ENCODE measurements at regions not wholly inside any gene's neighbourhood (a gene's known extent, or its start where the extent isn't known, plus 50 kb on each side); places are given as distances from the start of the nearest gene placed in this dataset.

GRCh38 chr22:22040472-22040871 lies 57.9 kb upstream of the TOP3B start:
- no peak overlapping the region for H4K91ac ChIP-seq (replicated peaks; ENCODE audit: insufficient read length, low read length)
- H3K4me1 ChIP-seq (replicated peaks in 1 of 4; ENCODE audit: control insufficient read depth in 3 of 4, insufficient read depth in 4 of 4, low read length in 3 of 4), result no peaks in the 10 kb centered on the region
- no peak overlapping the region for H3K14ac ChIP-seq (ENCODE audit: insufficient read length)
- H3K9ac ChIP-seq (replicated peaks in 1 of 4; ENCODE audit: extremely low read depth in 1 of 4, low read depth in 3 of 4, low read length in 3 of 4), result no peak overlapping the region
- ChIA-PET CTCF (ENCODE audit: partially characterized antibody) (interaction anchor here (0.9 to 1.1 kb wide), 2 partner anchors 10 to 20 kb away, joined by 3 read pairs; no protein-coding TSS in a partner anchor), POLR2A (ENCODE audit: partially characterized antibody) (interaction anchor here (1.3 kb wide), 1 partner anchor 58 kb away, joined by 3 read pairs; the partner anchor contains the start of gene TOP3B)
- WGBS, 2 experiments (ENCODE audit: extremely low coverage in 1 of 2, insufficient coverage in 1 of 2, insufficient read length in 1 of 2, insufficient replicate concordance in 2 of 2, low coverage in 1 of 2, low lambda C conversion rate in 2 of 2, missing lambda C conversion rate in 1 of 2), result 82% methylated on average over 3 of the region's 3 CpGs; no CpG with 5 or more reads in 1 of the 2 experiments
- H3K9me3 ChIP-seq (ENCODE audit: insufficient read depth in 2 of 2, low read depth in 1 of 2, low read length in 1 of 2), result no peaks in the 10 kb centered on the region
- no peak overlapping the region for H3K4me2 ChIP-seq (ENCODE audit: insufficient read depth in 1 of 2, low read depth in 2 of 2, low read length in 2 of 2)
- H3K23me2 ChIP-seq (ENCODE audit: low read depth, low read length), result no peaks in the 10 kb centered on the region
- DNase-seq (ENCODE audit: low read depth in 1 of 2, low spot score in 2 of 2) (no peak), FAIRE-seq (no peak)
- H2AFZ ChIP-seq (ENCODE audit: low read length), result no peak overlapping the region
- H2AK5ac ChIP-seq (ENCODE audit: low read depth, low read length), result peak overlapping the region; percentile 68; the same call in 1 of the 2 replicates
- H3K79me2 ChIP-seq (ENCODE audit: control insufficient read depth in 1 of 2, insufficient read depth in 2 of 2, low read length in 2 of 2), result no peaks in the 10 kb centered on the region
- H2BK20ac ChIP-seq (ENCODE audit: low read length), result no peak overlapping the region
- H4K8ac ChIP-seq (ENCODE audit: extremely low read depth, insufficient read depth, low read length), result no peak overlapping the region
- no peak overlapping the region for H2BK5ac ChIP-seq (ENCODE audit: low read depth, low read length)
- H3K27me3 ChIP-seq (replicated peaks in 1 of 4; ENCODE audit: control insufficient read depth in 3 of 4, extremely low read depth in 1 of 4, insufficient read depth in 3 of 4, low read length in 3 of 4), result peaks cover 74 to 98% (median 89%) of the 10 kb centered on the region in 4 experiments
- H3K4ac ChIP-seq (replicated peaks; ENCODE audit: insufficient read length, low read depth, low read length), result no peak overlapping the region
- H2BK15ac ChIP-seq (ENCODE audit: low read length), result no peak overlapping the region
- H2BK12ac ChIP-seq (ENCODE audit: low read depth, low read length), result no peak overlapping the region
- H4K20me1 ChIP-seq (replicated peaks in 1 of 2; ENCODE audit: control insufficient read depth in 1 of 2, insufficient read depth in 2 of 2, low read length in 2 of 2), result no peaks in the 10 kb centered on the region
- H3K56ac ChIP-seq (replicated peaks; ENCODE audit: insufficient read length, low read depth, low read length), result no peak overlapping the region
- H3K27ac ChIP-seq (ENCODE audit: low read depth, low read length), result no peak overlapping the region
- no peak overlapping the region for H3K18ac ChIP-seq (ENCODE audit: extremely low read depth, low read length)
- H4K5ac ChIP-seq (ENCODE audit: insufficient read length, low read depth, low read length), result no peak overlapping the region
- H3K79me1 ChIP-seq (ENCODE audit: low read depth, low read length), result no peaks in the 10 kb centered on the region
- H3K23ac ChIP-seq (ENCODE audit: insufficient read length), result no peak overlapping the region
- no peaks in the 10 kb centered on the region for H3K36me3 ChIP-seq (ENCODE audit: control insufficient read depth in 2 of 4, insufficient read depth in 4 of 4, low read length in 3 of 4)
- no peak overlapping the region for H2BK120ac ChIP-seq (replicated peaks; ENCODE audit: low read depth, low read length)
- no peak overlapping the region for H3K4me3 ChIP-seq (ENCODE audit: extremely low read depth in 1 of 4, insufficient read depth in 2 of 4, low read depth in 3 of 4, low read length in 4 of 4)
- TF ChIP-seq NANOG (IDR thresholded peaks at IDR 0.05; ENCODE audit: insufficient read depth, low read depth, low read length, poor library complexity, severe bottlenecking) (no peak), NRF1 (IDR thresholded peaks at IDR 0.05; ENCODE audit: low read depth, low read length) (no peak), CTBP2 (IDR thresholded peaks at IDR 0.05; ENCODE audit: borderline replicate concordance, insufficient read depth, insufficient read length, low read length) (no peak), CHD2 (IDR thresholded peaks at IDR 0.05; ENCODE audit: low read length) (no peak), TBP (IDR thresholded peaks at IDR 0.05; ENCODE audit: low read depth, low read length) (no peak), JUND (IDR thresholded peaks at IDR 0.05; ENCODE audit: low read length) (no peak), ATF3 (IDR thresholded peaks at IDR 0.05; ENCODE audit: insufficient read depth, low read depth, low read length) (no peak), RXRA (IDR thresholded peaks at IDR 0.05; ENCODE audit: insufficient read depth, low read depth, low read length) (no peak), TEAD4 (IDR thresholded peaks at IDR 0.05; ENCODE audit: low read depth, low read length) (no peak), KDM1A (IDR thresholded peaks at IDR 0.05; ENCODE audit: borderline replicate concordance, low read length) (no peak), SIRT6 (IDR thresholded peaks at IDR 0.05; ENCODE audit: low read length) (no peak), KDM4A (IDR thresholded peaks at IDR 0.05; ENCODE audit: low read depth, low read length, severe bottlenecking) (no peak), MAX (IDR thresholded peaks at IDR 0.05) (no peak), CREB1 (IDR thresholded peaks at IDR 0.05) (no peak), BRCA1 (IDR thresholded peaks at IDR 0.05; ENCODE audit: low read depth, low read length) (no peak)
